DND-41 (cell line): ENCODE measurements at regions not wholly inside any gene's neighbourhood (a gene's known extent, or its start where the extent isn't known, plus 50 kb on each side); places are given as distances from the start of the nearest gene placed in this dataset.

ENCODE experiments used
- EZH2 ChIP-seq: IDR thresholded peaks from 3 replicates; pipeline ENCODE4 v1.6.1; 2012; ENCODE audit warnings: borderline replicate concordance, low read depth, mild to moderate bottlenecking, moderate library complexity, low read length, inconsistent platforms; ENCODE audit not compliant: severe bottlenecking
- TF ChIP-seq, protein P1 (sequence below): IDR thresholded peaks from 2 replicates; pipeline ENCODE4 v1.5.1; 2012; ENCODE audit warnings: borderline replicate concordance, low read length, moderate library complexity, mild to moderate bottlenecking; ENCODE audit not compliant: poor library complexity, severe bottlenecking; ENCODE audit errors: extremely low read depth

DNA sequence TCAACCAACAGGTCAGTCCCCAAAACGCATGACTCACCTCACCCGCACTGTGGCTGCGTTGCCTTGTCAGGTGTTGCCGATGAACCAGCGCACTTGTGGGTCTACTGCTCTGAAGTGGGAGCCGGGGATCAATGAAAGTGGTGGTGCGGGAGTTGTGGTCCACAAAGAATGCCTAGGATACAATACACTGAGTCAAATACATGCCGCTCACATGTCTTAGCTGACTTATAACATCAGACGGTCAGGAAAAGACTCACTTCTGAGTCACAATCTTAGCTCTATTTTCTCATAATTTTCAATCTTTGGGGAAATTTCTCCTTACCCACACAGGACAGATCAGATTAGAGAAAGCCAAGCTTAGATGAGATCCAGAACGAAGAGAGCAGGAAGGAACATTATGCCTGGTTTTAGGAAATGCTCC is 107.1 kb upstream of the STK17B start:
- TF ChIP-seq, protein P1, sequence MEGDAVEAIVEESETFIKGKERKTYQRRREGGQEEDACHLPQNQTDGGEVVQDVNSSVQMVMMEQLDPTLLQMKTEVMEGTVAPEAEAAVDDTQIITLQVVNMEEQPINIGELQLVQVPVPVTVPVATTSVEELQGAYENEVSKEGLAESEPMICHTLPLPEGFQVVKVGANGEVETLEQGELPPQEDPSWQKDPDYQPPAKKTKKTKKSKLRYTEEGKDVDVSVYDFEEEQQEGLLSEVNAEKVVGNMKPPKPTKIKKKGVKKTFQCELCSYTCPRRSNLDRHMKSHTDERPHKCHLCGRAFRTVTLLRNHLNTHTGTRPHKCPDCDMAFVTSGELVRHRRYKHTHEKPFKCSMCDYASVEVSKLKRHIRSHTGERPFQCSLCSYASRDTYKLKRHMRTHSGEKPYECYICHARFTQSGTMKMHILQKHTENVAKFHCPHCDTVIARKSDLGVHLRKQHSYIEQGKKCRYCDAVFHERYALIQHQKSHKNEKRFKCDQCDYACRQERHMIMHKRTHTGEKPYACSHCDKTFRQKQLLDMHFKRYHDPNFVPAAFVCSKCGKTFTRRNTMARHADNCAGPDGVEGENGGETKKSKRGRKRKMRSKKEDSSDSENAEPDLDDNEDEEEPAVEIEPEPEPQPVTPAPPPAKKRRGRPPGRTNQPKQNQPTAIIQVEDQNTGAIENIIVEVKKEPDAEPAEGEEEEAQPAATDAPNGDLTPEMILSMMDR = no peak
- TF ChIP-seq EZH2 = no peak
